ENCODE measurements at regions not wholly inside any gene's neighbourhood (a gene's known extent, or its start where the extent isn't known, plus 50 kb on each side); places are given as distances from the start of the nearest gene placed in this dataset.
"Not testable (repeated sequence)": the region's sequence is repeated elsewhere in the genome, so short reads cannot be mapped to it uniquely, and the experiment has no call there.

GRCh38 chr22:23437107-23437395, 143.0 kb downstream of the IGLL1 start:
- DNase-seq: not testable (repeated sequence)

GRCh38 chr22:23436354-23437106, 143.6 kb downstream of the IGLL1 start:
- not testable (repeated sequence) for DNase-seq

GRCh38 chr22:23435186-23435585, 144.9 kb downstream of the IGLL1 start:
- not testable (repeated sequence) for DNase-seq

- not testable (repeated sequence) for DNase-seq
Measured at GRCh38 chr22:23434198-23434830, 145.8 kb downstream of the IGLL1 start.

- DNase-seq: peak; percentile 55
Measured at GRCh38 chr22:23433127-23434005, 146.7 kb downstream of the IGLL1 start.

GRCh38 chr22:23432719-23433118, 147.4 kb downstream of the IGLL1 start:
- not testable (repeated sequence) for DNase-seq

GRCh38 chr22:23431337-23432072, 148.6 kb downstream of the IGLL1 start:
- DNase-seq: no peak

- DNase-seq: not testable (repeated sequence)
Measured at GRCh38 chr22:23424551-23425068, 155.5 kb downstream of the IGLL1 start.

- DNase-seq: no peak
Measured at GRCh38 chr22:23424031-23424430, 156.1 kb downstream of the IGLL1 start.

GRCh38 chr22:23422281-23422680, 157.8 kb downstream of the IGLL1 start:
- not testable (repeated sequence) for DNase-seq

- DNase-seq: not testable (repeated sequence)
Measured at GRCh38 chr22:23421300-23421699, 158.8 kb downstream of the IGLL1 start.

GRCh38 chr22:23419931-23420330, 160.2 kb downstream of the IGLL1 start:
- DNase-seq: no peak

GRCh38 chr22:23419171-23419570, 160.9 kb downstream of the IGLL1 start:
- DNase-seq: no peak

- DNase-seq: no peak
Measured at GRCh38 chr22:23418159-23418788, 161.8 kb downstream of the IGLL1 start.

GRCh38 chr22:23417327-23417726, 162.8 kb downstream of the IGLL1 start:
- DNase-seq: not testable (repeated sequence)

- not testable (repeated sequence) for DNase-seq
Measured at GRCh38 chr22:23416169-23416690, 163.9 kb downstream of the IGLL1 start.

- no peak for DNase-seq
Measured at GRCh38 chr22:23415490-23415851, 164.6 kb downstream of the IGLL1 start.

GRCh38 chr22:23414727-23415489, 165.2 kb downstream of the IGLL1 start:
- DNase-seq: no peak

GRCh38 chr22:23411739-23412138, 168.4 kb downstream of the IGLL1 start:
- no peak for DNase-seq

GRCh38 chr22:23410411-23410810, 169.7 kb downstream of the IGLL1 start:
- DNase-seq: no peak

- no peak for DNase-seq
Measured at GRCh38 chr22:23409976-23410375, 170.1 kb downstream of the IGLL1 start.
